K562 (cell line): ENCODE measurements at regions not wholly inside any gene's neighbourhood (a gene's known extent, or its start where the extent isn't known, plus 50 kb on each side); places are given as distances from the start of the nearest gene placed in this dataset.

Source experiments
- ATAC-seq: fragments of 200-7000 bp; cut with Tn5 transposase; 3 replicates; pipeline ENCODE4 v1.9.1; 2020; ENCODE audit warnings: moderate library complexity
- BruUV-seq: library from RNA; stranded (reverse); fragments of 400-500 nt; replicated peaks from 2 replicates; lab custom pipeline; 2021; lab: Mats Ljungman, UMichigan
- CTCF ChIA-PET: fragments of 300-600 bp; formaldehyde crosslinking; extraction: SDS; loops from one replicate; lab custom pipeline; 2021; ENCODE audit warnings: low intra/inter-chr PET ratio; lab: Yijun Ruan, JAX
- POLR2A ChIA-PET: fragments of 300-600, 350-650 bp; sonication (Branson Sonifier 250); formaldehyde crosslinking; extraction: SDS; loops from one replicate; lab custom pipeline; 2021; ENCODE audit warnings: antibody characterized with exemption, inconsistent platforms; lab: Yijun Ruan, JAX
- DNase-seq, 4 experiments: peaks; one replicate each; pipeline versions ENCODE4 v3.0.0 to v3.0.0-alpha.2; 2011 to 2018; ENCODE audit warnings: low spot score in 3 of 4, mixed read lengths in 3 of 4; ENCODE audit errors: extremely low read depth in 1 of 4
- FAIRE-seq: peaks from 2 replicates; lab custom pipeline; 2011; peaks lifted over from hg19 to GRCh38; lab: Jason Lieb, UNC
- H2AFZ ChIP-seq: 2 replicates; pipeline ENCODE4 v1.6.0; 2011; ENCODE audit warnings: low read depth, low read length, control low read depth, inconsistent platforms
- H3K27ac ChIP-seq: fragments of 200-600 bp; 3 replicates; pipeline ENCODE4 v1.8.0; 2011; ENCODE audit warnings: low read depth, mild to moderate bottlenecking, control low read depth, inconsistent platforms, low read length, moderate library complexity, mixed read lengths; ENCODE audit errors: extremely low read depth
- H3K27me3 ChIP-seq, 2 experiments: fragments of 300-600 bp in 1 of 2; 2 replicates in 1 of 2; 3 replicates in 1 of 2; pipeline versions ENCODE4 v1.6.0 to v1.8.0; 2011; ENCODE audit warnings: inconsistent platforms in 2 of 2, low read length in 2 of 2, mild to moderate bottlenecking in 1 of 2, mixed read lengths in 1 of 2, moderate library complexity in 1 of 2; ENCODE audit not compliant: control insufficient read depth in 2 of 2, insufficient read depth in 2 of 2
- H3K36me3 ChIP-seq: fragments of 300-600 bp; 3 replicates; pipeline ENCODE4 v1.8.0; 2011; ENCODE audit warnings: mild to moderate bottlenecking, low read length, inconsistent platforms; ENCODE audit not compliant: control insufficient read depth, insufficient read depth
- H3K4me1 ChIP-seq, 2 experiments: fragments of 200-600 bp in 1 of 2; replicated peaks in 1 of 2; 2 replicates in 1 of 2; 3 replicates in 1 of 2; pipeline versions ENCODE4 v1.5.1 to v1.8.0; 2011; ENCODE audit warnings: inconsistent platforms in 2 of 2, low read length in 2 of 2, mild to moderate bottlenecking in 1 of 2, mixed read lengths in 1 of 2, moderate library complexity in 1 of 2; ENCODE audit not compliant: control insufficient read depth in 2 of 2, insufficient read depth in 2 of 2
- H3K4me2 ChIP-seq: 2 replicates; pipeline ENCODE4 v1.6.1; 2011; ENCODE audit warnings: low read length, control low read depth, inconsistent platforms, mixed read lengths; ENCODE audit not compliant: insufficient read depth
- H3K4me3 ChIP-seq: fragments of 200-600 bp; sonication (generic), shearing (Covaris generic); 2 replicates; pipeline ENCODE4 v1.5.1; 2016; ENCODE audit warnings: control low read depth, inconsistent platforms
- H3K79me2 ChIP-seq: fragments of 200-600 bp; 3 replicates; pipeline ENCODE4 v1.8.0; 2011; ENCODE audit warnings: low read length, inconsistent platforms; ENCODE audit not compliant: control insufficient read depth, insufficient read depth
- H3K9ac ChIP-seq, 2 experiments: 2 replicates each; pipeline versions ENCODE4 v1.6.0 to v1.6.1; 2011; ENCODE audit warnings: low read depth in 2 of 2, low read length in 2 of 2, control low read depth in 1 of 2, inconsistent platforms in 1 of 2, mild to moderate bottlenecking in 1 of 2, mixed read lengths in 1 of 2; ENCODE audit not compliant: insufficient read depth in 1 of 2
- H3K9me1 ChIP-seq: one replicate; pipeline ENCODE4 v1.6.0; 2011; ENCODE audit warnings: inconsistent platforms, mild to moderate bottlenecking, low read length, moderate library complexity; ENCODE audit not compliant: control insufficient read depth, insufficient read depth
- H3K9me3 ChIP-seq: replicated peaks from 2 replicates; pipeline ENCODE4 v1.5.1; 2011; ENCODE audit warnings: low read depth, low read length, inconsistent platforms; ENCODE audit not compliant: control insufficient read depth, insufficient read depth
- H4K20me1 ChIP-seq: replicated peaks from 2 replicates; pipeline ENCODE4 v1.6.1; 2011; ENCODE audit warnings: low read length, inconsistent platforms, mixed read lengths; ENCODE audit not compliant: control insufficient read depth, insufficient read depth
- ESRRA ChIP-seq: fragments of 450-650 bp; IDR thresholded peaks from 2 replicates; pipeline ENCODE4 v1.6.1; 2014; ENCODE audit warnings: low read depth, mild to moderate bottlenecking, moderate library complexity, borderline replicate concordance
- FOXJ2 ChIP-seq: fragments of 200-800 bp; sonication (Bioruptor generic); IDR thresholded peaks from 2 replicates; pipeline ENCODE4 v1.6.1; 2016; ENCODE audit warnings: missing genetic modification characterization, missing compliant biosample characterization
- FUS ChIP-seq: fragments of 200-400 bp; formaldehyde crosslinking; optimal IDR thresholded peaks from 2 replicates; pipeline ENCODE3; 2017; ENCODE audit warnings: low read depth, low read length
- NFIC ChIP-seq: fragments of 450-650 bp; IDR thresholded peaks from 2 replicates; pipeline ENCODE4 v1.6.1; 2017; ENCODE audit warnings: mild to moderate bottlenecking, inconsistent platforms
- STAG1 ChIP-seq: sonication (generic); formaldehyde crosslinking; IDR thresholded peaks from 2 replicates; pipeline ENCODE4 v1.5.0; 2020; ENCODE audit warnings: missing genetic modification reagents, borderline replicate concordance
- TCF7 ChIP-seq: sonication (generic); IDR thresholded peaks from 2 replicates; pipeline ENCODE4 v1.6.1; 2016; ENCODE audit warnings: antibody characterized with exemption, borderline replicate concordance
- TRIM28 ChIP-seq: fragments of 450-650 bp; IDR thresholded peaks from 2 replicates; pipeline ENCODE4 v1.6.1; 2017
- ZNF140 ChIP-seq: fragments of 250-450 bp; sonication (Bioruptor Pico); IDR thresholded peaks from 2 replicates; pipeline ENCODE4 v1.8.0; 2021; ENCODE audit warnings: moderate library complexity, mild to moderate bottlenecking, inconsistent platforms
- WGBS: fragments of 100-300 bp; shearing (Covaris generic); methylation state at CpG from one replicate; pipeline ENCODE4 v1.1.6; 2016; ENCODE audit warnings: low coverage, mixed read lengths; ENCODE audit not compliant: insufficient coverage; ENCODE audit errors: missing lambda C conversion rate; 5-methylcytosine and 5-hydroxymethylcytosine counted together
- in situ Hi-C: fragments of 300-500 bp; cut with MboI; formaldehyde crosslinking; loops from 4 replicates; pipeline ENCODE4 v1.15.0; 2018; ENCODE audit warnings: inconsistent platforms, mixed read lengths
- intact Hi-C: fragments of 100-400 bp; cut with micrococcal nuclease; formaldehyde crosslinking; loops from 2 replicates; pipeline ENCODE4 v1.14.2; 2022
- TF ChIP-seq, protein P1 (sequence below): IDR thresholded peaks from 2 replicates; pipeline ENCODE4 v1.6.1; 2016; ENCODE audit warnings: missing genetic modification characterization, missing compliant biosample characterization
- TF ChIP-seq, protein P2 (sequence below): fragments of 250-450 bp; sonication (Bioruptor Pico); IDR thresholded peaks from 2 replicates; pipeline ENCODE4 v1.4.0; 2020; ENCODE audit warnings: borderline replicate concordance
- TF ChIP-seq, protein P3 (sequence below), 2 experiments: fragments of 450-650 bp in 1 of 2; sonication (generic) in 1 of 2; formaldehyde crosslinking in 1 of 2; IDR thresholded peaks in 1 of 2; conservative IDR thresholded peaks in 1 of 2; 2 replicates each; pipeline versions ENCODE4 v1.6.1 to v1.8.1; 2016 to 2023; ENCODE audit warnings: mild to moderate bottlenecking in 2 of 2, moderate library complexity in 2 of 2, inconsistent platforms in 1 of 2, missing genetic modification reagents in 1 of 2

DNA sequence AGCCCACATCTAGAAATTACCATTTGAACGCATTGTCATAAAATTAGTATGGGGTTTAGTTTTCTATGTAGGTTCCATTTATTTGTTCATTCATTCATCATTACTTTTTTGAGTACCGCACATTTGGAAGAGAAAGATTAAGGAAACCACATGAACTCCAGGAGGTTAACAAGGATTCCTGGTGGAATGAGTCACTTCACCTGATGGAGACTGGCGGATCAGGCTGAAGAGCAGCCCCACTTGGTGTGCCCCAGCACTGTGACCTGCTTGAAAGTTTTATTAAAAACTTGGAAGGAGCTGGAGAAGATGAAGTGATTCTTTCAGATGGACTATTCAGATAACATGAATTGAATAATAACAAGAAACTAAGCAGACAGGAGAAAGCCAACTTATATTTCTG is 293.6 kb upstream of the CDH11 start (continued):
- TF ChIP-seq TRIM28: no peak
- TF ChIP-seq FOXJ2 (tag): no peak
- no peak for TF ChIP-seq STAG1 (CRISPR knock-in tag)
- TF ChIP-seq ESRRA: no peak

DNA sequence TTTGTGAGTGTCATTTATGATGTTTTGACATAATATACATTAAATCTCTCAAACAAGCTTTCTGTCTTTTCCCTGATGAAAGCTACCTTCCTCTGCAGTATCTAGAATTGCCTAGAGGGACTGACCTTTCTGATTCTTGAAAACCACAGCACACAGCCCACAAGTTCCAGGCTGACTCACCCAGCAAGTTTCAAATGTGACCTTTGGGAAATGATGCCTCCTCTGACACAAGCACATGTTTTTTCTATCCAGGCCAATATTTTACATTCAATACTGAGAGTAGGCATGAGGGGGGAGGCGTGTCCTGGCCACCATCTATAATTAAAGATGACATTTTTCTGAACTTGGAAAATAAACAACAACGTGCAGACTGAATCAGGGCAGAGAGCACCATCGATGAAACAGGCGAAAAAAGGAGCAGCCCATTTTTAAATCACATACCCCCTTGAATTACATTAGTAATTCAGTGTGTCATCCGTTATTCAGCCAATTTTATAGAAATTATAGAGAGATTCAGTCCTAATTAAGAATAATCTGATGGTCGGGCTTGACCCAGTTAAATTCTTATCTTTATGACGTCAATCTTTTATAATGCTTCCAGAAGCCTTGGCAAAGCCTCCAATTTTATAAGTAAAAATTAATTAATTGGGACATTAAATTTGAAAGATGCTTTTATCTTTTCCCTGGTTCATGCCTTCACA is 292.6 kb upstream of the CDH11 start:
- no peaks in the 10 kb centered on the region for H4K20me1 ChIP-seq
- no peaks in the 10 kb centered on the region for H3K79me2 ChIP-seq
- no peak for FAIRE-seq
- no peak overlapping the region for H2AFZ ChIP-seq
- H3K27me3 ChIP-seq: no peaks in the 10 kb centered on the region
- no peaks in the 10 kb centered on the region for H3K9me3 ChIP-seq
- in situ Hi-C loops: no loop called here
- CTCF ChIA-PET: no interaction called here
- WGBS: 0% methylated on average over 7 of the region's 7 CpGs
- H3K4me3 ChIP-seq: no peak overlapping the region
- no peaks in the 10 kb centered on the region for H3K9me1 ChIP-seq
- TF ChIP-seq TCF7 (no peak), TRIM28 (no peak), ZNF140 (no peak), FUS (no peak), NFIC (no peak)
- TF ChIP-seq, protein P1, sequence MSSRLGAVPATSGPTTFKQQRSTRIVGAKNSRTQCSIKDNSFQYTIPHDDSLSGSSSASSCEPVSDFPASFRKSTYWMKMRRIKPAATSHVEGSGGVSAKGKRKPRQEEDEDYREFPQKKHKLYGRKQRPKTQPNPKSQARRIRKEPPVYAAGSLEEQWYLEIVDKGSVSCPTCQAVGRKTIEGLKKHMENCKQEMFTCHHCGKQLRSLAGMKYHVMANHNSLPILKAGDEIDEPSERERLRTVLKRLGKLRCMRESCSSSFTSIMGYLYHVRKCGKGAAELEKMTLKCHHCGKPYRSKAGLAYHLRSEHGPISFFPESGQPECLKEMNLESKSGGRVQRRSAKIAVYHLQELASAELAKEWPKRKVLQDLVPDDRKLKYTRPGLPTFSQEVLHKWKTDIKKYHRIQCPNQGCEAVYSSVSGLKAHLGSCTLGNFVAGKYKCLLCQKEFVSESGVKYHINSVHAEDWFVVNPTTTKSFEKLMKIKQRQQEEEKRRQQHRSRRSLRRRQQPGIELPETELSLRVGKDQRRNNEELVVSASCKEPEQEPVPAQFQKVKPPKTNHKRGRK: no peak
- TF ChIP-seq, protein P2, sequence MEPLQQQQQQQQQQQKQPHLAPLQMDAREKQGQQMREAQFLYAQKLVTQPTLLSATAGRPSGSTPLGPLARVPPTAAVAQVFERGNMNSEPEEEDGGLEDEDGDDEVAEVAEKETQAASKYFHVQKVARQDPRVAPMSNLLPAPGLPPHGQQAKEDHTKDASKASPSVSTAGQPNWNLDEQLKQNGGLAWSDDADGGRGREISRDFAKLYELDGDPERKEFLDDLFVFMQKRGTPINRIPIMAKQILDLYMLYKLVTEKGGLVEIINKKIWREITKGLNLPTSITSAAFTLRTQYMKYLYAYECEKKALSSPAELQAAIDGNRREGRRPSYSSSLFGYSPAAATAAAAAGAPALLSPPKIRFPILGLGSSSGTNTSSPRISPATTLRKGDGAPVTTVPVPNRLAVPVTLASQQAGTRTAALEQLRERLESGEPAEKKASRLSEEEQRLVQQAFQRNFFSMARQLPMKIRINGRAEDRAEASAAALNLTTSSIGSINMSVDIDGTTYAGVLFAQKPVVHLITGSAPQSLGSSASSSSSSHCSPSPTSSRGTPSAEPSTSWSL (CRISPR knock-in tag): no peak
- TF ChIP-seq, protein P3, sequence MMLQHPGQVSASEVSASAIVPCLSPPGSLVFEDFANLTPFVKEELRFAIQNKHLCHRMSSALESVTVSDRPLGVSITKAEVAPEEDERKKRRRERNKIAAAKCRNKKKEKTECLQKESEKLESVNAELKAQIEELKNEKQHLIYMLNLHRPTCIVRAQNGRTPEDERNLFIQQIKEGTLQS (IDR thresholded peaks at IDR 0.05): no peak
- TF ChIP-seq, protein P3 (CRISPR knock-in tag; conservative IDR thresholded peaks at IDR 0.05): no peak
- no peak for ATAC-seq
- H3K36me3 ChIP-seq: no peaks in the 10 kb centered on the region
- DNase-seq: no peak
- intact Hi-C loops: no loop called here
- no peak overlapping the region for H3K4me2 ChIP-seq
- H3K4me1 ChIP-seq: no peaks in the 10 kb centered on the region
- H3K27ac ChIP-seq: no peak overlapping the region
- no peak overlapping the region for H3K9ac ChIP-seq
- no TSS peak for BruUV-seq
- POLR2A ChIA-PET: no interaction called here
